CD4-positive, alpha-beta T cell treated with Interleukin-10 for 1 hour (primary cell): ENCODE measurements at regions not wholly inside any gene's neighbourhood (a gene's known extent, or its start where the extent isn't known, plus 50 kb on each side); places are given as distances from the start of the nearest gene placed in this dataset.
"Not testable (repeated sequence)": the region's sequence is repeated elsewhere in the genome, so short reads cannot be mapped to it uniquely, and the experiment has no call there.

Experiments used
- DNase-seq: peaks from one replicate; pipeline ENCODE4 v3.0.0-alpha.2; 2020

DNA sequence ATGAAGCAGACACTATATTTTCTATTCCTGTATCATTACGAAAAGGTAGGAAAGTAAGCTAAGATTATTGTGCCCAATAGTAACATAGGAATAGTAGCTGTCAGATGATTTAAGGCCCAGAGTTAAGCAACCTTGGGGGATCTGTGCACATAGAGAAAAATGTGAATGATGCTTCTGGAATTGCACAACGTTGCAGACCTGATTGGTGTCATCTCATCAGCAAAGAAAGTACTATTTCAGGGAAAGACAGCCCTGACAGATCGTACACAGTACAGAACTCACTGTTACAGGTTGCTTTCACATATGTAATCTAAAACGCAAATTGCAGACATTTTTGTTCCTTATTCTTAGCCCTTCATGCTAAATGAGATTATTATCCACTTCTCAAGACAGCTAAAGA lies 535.9 kb downstream of the TRIB2 start:
- DNase-seq = no peak

DNA sequence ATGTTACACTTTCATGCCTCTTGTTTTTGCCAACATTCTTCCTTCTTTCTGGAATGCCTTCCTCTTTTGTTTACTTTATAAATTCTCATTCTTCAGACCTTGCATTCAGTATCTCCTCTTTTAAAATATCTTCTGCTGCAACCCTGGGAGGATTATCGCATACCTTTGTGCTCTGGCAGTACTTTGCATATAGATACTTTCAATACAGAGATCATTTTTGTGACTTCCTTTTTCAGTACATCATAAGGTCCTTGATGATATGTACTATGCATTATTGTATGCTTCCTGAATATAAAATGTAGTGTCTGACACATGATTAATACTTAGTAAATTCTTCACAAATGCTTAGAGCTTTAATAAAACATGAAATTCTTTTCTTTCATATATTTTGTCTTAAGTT lies 538.7 kb downstream of the TRIB2 start:
- no peak for DNase-seq

DNA sequence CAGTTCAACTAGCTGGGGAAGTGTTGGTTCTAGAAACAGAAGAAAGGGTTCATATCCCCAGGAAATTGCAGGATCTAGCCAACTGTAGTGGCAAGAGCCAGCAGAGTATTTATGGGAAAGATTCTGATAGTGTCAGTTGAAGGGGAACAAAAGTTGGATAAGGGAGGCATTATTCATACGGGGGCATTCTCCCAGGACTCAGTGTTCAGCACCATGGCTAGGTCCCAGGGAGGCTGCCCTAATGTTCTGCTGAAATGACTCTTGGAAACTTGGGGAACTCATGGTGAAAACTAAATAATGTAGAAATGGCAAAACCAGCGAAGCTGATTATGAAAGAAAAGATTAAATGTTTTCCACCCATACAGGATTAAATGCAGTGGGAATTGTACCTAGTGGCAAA lies 543.7 kb downstream of the TRIB2 start:
- DNase-seq = no peak

DNA sequence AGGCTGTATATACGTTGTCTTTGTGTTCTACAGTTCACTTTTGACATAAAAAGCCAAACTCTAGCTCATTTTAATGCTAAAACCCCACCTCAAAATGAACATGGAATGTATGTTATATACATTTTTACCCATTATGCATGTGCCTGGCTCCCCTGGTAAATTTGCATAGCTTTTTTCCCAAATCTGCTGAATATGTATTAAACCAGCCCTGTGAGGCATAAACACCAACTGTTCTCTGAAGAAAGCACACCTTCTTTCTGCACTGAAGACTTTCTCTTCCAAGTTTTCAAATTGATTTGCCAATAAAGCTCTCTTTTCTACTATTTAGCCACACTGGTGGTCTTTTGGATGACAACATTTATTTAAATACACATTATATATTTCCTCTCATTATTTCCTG lies 549.4 kb downstream of the TRIB2 start:
- DNase-seq = no peak

DNA sequence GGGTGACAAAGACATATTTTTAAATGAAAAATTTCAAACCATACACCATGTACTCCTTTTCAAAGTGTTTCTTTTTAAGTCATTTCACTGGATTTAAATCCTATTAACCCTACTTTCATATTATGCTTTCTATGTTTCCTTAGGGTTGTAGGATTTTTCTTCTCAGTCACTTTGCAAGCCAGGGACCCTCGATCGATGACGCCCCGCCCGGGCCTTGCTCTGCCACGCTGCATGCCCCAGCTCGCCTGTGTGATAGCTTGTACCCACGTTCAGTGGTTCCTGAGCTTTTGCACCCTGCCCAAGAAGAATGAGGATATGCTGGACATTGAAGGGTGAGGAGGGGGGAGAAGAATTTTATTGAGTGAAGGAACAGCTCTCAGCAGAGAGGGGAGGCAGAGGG lies 568.0 kb downstream of the TRIB2 start:
- DNase-seq = no peak

DNA sequence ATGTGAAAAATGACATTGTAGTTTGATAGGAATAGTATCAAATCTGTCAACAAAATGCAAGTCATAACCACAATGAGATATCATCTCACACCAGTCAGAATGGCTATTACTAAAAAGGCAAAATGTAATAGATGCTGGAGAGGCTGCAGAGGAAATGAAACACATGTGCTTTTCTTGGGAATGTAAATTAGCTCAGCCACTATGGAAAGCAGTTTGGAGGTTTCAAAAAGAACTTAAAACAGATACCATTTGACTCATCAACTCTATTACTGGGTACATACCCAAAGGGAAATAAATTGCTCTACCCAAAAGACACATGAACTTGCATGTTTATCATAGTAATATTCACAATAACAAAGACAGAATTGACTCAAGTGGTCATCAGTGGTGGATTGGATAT lies 572.6 kb downstream of the TRIB2 start:
- no peak for DNase-seq

DNA sequence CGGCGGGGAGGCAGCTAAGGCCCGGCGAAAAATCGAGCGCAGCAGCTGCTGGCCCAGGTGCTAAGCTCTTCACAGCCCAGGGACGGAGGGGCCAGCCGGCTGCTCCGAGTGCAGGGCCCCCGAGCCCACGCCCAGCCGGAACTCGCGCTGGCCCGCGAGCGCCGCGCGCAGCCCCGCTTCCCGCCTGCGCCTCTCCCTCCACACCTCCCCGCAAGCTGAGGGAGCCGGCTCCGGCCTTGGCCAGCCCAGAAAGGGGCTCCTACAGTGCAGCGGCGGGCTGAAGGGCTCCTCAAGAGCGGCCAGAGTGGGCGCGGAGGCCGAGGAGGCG lies 591.7 kb downstream of the TRIB2 start:
- DNase-seq = not testable (repeated sequence)

DNA sequence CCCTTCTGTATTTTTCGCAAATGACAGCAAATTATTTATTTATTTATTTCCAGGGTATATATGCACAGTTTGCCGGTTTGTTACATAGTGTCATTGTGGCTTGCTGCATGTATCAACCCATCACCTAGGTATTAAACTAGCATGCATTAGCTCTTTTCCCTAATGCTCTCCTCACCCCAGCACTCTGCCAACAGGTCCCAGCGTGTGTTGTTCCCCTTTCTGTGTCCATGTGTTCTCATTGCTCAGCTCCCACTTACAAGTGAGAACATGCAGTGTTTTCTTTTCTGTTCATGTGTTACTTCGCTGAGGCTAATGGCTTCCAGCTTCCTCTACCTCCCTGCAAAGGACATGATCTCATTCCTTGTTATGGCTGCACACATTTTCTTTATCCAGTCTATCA lies 592.3 kb downstream of the TRIB2 start:
- no peak for DNase-seq

DNA sequence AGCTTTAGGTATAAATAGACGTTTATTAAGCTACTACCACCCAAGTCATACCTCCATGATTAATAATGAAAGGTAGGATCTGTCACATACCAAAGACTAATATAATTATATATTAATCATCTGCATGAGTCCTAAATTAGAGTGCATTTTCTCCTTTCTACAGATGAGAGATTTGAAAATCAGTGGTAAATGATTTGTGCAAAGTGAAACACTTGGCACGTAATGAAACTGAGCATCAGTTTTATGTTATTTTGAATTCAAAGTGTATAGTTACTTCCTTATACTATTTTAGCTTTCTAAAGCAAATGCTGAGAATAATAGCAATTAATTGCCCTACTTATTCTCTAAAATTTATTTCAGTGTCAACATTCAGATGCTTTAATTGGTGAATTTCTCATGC lies 615.3 kb downstream of the TRIB2 start:
- no peak for DNase-seq

DNA sequence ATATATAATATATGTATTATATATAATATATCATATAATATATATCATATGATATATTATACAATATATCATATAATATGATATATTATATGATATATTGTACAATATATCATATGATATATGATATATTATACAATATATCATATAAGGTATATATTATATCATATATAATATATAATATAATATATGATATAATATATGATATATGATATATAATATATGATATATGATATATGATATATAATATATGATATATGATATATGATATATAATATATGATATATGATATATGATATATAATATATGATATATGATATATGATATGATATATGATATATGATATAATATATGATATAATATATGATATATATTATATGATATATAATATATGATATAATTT lies 617.3 kb downstream of the TRIB2 start:
- not testable (repeated sequence) for DNase-seq

DNA sequence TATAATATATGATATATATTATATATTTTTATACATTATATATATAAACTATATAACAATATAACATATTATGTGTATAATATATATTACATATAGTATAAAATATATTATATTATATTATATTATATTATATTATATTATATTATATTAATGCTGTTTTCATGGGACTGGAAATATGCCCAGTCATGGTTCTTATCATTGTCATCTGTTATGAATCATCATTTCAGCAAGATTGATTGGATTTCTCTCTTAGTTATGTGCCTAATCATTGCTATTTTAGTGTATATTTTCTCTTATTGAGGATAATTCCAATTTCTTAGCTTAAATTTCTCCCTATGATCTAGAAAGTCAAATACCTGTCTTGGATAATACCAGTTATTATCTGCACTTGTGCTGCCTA lies 617.8 kb downstream of the TRIB2 start:
- DNase-seq = no peak

DNA sequence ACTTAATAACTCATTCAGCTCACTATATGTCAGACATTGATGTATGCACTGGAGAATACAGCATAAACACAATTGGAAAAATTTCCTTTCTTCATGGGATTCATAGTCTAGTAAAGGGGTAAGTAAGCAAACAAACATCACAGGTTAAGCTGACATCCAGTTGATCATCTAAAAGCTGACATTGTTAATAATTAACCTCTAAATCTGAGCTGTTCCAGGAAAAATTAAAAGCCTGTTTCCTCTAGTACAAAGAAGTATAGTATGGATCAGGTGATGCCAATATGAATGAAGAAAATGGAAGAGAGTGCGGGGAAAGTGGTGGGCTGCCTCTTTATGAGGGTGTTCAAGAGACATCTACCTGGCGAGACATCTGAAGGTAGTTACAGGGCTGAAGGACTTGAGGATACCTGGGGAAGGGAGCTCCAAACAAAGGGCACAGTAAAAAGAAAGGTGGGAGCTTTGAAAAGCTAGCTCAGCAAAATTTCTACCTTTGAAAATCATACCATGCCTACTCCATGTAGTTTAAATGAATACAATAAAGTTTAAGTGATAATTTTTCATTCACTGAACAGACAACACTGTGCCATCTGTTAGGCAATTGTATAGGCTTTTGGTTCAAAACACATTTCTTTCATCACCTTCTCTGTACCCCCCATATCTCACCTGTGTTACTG lies 619.3 kb downstream of the TRIB2 start:
- DNase-seq = no peak

DNA sequence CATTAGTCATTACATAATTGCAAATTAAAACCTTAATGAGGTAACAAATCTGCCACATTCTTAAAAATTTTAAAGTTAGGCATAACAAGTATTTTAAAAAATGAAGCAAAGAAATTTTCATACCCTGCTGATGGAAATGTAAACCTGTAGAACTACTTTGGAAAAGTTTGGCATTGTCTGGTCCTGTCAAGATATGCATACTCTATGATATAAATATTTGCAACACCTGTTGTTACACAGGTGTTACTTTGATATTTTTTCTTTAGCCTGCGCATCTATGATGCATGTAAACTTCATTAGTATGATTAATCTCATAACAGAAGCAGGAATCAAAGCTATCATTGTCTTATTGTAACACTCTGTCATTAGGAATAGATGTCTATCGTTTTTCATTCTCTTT lies 634.3 kb downstream of the TRIB2 start:
- no peak for DNase-seq

DNA sequence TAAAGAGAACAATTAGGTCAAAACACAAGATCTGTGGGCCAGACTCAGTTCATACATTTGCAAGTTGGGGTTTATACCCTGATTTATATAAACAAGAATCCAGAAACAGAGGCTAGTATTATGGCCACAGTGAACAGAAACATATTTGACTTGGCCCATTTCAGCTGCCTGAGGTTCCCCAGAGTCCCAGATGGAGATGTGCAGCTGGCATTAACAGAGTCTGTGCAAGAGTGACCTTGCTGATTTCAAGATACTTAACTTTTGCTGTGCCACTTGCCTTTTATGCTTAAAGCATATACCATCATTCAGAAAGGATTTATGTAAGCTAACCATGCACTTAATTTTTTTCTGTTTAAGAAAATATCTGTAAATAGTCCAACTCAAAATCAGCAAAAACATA lies 636.3 kb downstream of the TRIB2 start:
- DNase-seq = no peak

DNA sequence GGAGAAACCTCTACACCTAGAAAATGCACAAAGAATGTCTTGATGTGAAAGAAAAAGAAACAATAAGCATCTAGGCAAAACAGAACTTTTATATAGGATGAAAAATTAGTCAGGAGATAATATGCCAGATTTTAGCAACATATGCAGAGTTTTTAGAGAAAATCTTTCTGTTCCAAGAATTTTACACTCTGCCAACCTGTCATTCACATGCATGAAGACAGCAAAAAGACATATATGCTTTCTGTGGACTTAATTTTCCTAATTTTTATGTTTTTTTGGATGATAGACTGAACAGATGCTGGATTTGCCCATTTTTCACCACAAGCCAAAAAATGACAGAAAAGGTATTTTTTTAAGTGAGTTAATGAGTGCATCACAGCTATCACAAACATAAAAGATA lies 637.3 kb downstream of the TRIB2 start:
- no peak for DNase-seq

DNA sequence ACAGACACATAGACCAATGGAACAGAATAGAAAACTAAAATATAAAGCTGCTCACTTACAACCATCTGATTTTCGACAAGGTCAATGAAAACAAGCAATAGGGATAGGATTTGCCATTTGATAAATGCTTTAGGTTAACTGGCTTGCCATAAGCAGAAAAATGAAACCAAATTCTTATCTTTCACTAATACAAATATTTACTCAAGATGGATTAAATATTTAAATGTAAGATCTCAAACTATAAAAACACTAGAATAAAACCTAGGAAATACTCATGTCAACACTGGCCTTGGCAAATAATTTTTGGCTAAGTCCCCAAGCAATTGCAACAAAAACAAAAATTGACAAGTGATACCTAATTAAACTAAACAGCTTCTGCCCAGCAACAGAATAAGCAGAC lies 665.2 kb downstream of the TRIB2 start:
- DNase-seq = not testable (repeated sequence)

DNA sequence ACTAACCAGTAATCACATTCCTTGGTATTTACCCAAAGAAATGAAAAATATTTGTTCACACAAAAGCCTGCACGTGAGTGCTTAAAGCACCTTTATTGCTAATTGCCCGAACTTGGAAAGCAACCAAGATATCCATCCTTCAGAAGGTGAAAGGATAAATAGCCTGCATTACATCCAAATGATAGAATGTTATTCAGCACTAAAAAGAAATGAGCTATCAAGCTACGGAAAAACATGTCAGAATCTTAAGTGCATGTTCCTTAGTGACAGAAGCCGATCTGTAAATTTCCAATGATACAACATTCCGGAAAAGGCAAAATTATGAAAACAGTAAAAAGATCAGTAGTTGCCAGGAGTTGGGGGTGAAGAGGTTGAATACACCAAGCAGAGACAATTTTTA lies 672.4 kb downstream of the TRIB2 start:
- not testable (repeated sequence) for DNase-seq

DNA sequence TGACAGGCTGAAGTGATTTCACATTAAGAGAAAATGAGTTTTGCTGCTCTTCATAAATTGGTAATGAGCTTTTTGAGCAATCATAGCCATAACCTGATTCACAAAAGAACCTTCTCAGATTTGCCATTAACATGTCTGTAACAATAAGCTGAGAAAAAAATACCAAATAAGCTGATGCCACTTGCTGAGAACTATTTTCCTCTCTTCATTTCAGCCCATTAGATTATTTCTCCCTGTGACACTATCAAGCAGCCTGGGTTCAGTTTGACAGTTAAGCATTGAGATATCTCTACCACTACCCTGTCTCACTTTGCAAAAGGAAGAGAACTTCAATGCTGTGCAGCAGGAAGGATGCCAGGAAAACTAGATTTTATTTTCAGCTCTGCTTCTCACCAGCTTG lies 673.9 kb downstream of the TRIB2 start:
- DNase-seq = no peak

DNA sequence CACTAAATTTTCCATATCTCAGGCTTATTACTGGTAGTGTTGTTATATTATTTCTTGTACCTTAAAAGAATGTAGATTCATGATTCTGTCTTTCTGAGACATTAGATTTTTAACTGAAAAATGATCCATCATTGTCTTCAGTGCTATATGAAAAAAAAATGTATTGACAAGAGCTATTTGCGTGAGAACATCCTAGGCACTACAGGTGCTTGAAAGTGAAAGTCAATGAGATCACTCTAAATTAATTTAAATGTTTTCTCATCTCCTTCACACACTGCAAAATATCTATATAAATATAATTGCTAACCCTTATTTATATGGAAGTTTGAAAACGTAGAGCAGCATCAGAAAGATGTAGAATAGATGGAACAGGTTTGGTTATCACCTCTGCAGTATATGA lies 684.6 kb downstream of the TRIB2 start:
- no peak for DNase-seq

DNA sequence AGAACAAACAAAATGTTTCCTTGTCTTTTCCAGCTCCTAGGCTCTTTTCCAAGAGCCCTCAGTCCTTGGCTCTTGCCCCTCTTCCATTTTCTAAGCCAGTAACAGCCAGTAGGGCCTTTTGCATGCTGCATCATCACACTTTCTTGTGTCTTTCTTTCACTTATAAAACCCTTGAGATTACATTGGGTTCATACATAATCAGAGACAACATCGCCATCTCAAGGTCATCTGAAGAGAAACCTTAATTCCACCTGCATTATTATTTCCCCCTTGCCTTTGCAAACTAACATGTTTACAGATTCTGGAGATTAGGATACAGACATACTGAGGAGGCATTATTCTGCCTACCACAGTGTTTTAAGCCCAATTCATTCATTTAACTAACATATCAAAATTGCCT lies 697.3 kb downstream of the TRIB2 start:
- DNase-seq = no peak

DNA sequence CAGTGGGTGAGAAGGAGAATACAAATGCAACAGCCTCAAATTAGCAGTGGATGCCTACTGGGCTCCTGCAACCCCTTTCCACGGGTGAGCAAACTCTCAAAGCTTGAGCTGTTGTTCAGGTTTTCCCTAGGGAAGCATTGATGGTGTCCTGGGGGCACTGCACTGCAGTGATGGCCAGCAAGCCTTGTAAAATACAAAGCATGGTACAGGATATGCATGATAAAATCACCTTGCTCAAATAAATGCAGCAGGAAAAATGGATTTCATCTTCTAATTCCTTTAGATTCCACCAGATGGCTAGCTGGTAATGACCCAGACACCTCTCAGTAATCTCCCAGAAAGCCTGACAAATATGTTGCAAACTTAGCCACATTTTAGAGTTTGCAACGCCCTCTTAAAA lies 698.2 kb downstream of the TRIB2 start:
- DNase-seq = no peak

DNA sequence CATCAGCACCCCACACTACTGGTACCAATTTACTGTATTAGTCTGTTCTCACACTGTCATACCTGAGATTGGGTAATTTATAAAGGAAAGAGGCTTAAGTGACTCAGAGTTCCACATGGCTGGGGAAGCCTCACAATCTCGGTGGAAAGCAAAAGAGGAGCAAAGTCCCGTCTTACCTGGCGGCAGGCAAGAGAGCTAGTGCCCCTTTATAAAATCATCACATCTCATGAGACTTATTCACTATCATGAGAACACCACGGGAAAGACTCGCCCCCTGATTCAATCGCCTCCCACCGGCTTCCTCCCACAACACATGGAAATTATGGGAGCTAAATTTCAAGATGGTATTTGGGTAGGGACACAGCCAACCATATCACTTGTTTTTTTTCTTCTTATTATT lies 717.2 kb downstream of the TRIB2 start:
- DNase-seq = no peak

DNA sequence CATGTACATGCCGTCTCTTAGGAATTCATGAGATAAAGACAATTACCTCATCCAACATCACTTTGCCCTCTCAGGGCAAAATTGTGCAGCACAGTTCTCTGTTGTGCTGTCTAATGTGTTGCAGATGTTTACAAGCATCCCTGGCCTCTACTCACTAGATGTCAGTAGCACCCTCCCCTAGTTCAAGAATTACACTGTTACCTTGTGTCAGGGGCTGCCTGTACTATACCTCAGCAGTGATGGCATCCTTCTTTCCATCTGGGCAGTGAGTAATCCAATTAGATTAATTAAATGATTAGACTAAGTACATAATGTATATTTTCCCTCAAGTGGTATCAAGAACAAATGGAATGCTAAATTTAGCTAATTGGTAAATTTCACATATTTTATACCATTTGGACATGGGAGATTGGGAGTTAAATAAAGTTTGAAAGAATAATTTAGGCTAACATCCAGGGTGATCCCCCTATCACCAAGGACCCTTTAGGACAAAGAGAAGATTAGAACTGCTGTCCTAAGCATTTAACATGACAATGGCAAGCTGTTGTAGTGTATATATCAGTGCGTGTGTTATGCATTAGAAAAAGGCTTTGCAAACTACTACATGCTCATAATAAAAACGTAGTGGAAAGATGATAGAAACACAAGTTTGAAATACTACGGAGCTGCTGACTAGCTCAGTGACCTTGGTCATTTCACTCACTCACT lies 727.0 kb downstream of the TRIB2 start:
- not testable (repeated sequence) for DNase-seq

DNA sequence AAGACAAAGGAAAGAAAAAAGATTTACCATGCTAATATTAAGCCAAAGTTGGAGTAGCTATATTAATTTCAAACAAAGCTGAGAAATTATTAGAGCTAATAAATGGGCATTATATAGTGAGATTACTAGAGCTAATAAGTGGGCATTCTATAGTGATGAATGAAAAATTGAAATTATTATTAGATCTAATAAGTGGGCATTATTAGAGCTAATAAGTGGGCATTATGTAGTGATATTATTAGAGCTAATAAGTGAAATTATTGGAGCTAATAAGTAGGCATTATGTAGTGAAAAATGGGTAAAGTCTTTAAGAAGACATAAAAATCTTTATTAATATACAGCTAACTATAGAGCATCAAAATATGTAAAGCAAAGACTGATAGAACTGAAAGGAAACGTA lies 745.7 kb downstream of the TRIB2 start:
- no peak for DNase-seq

DNA sequence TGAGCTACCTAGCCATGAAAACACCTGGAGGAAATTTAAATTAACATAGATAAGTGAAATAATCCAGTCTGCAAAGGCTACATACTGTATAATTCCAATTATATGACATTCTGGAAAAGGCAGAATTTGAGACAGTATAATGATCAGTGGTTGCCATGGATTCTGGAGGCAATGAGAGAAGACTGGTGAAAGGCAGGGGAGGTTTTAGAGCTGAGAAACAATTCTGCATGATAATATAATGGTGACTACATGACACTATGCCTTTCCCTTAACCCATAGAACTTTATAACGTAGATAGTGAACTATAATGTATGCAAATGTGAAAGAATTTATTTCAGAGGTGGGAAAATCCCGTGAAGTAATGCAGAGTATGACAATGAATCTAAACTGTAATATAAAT lies 749.3 kb downstream of the TRIB2 start:
- DNase-seq = no peak
